GM18520 (cell line): ENCODE measurements at regions not wholly inside any gene's neighbourhood (a gene's known extent, or its start where the extent isn't known, plus 50 kb on each side); places are given as distances from the start of the nearest gene placed in this dataset.
"Not testable (repeated sequence)": the region's sequence is repeated elsewhere in the genome, so short reads cannot be mapped to it uniquely, and the experiment has no call there.

Experiments used
- ATAC-seq: cut with Tn5 transposase; IDR thresholded peaks from one replicate; pipeline ENCODE4 v1.9.1; 2021; ENCODE audit not compliant: unreplicated experiment

GRCh38 chr11:23903044-23903704 lies 593.7 kb upstream of the LUZP2 start:
- no peak for ATAC-seq

GRCh38 chr11:23919455-23919854 lies 577.4 kb upstream of the LUZP2 start:
- no peak for ATAC-seq

- ATAC-seq, result no peak
Observed at GRCh38 chr11:23923357-23923756, 573.5 kb upstream of the LUZP2 start.

GRCh38 chr11:23924226-23924625 lies 572.6 kb upstream of the LUZP2 start:
- no peak for ATAC-seq

- ATAC-seq, result no peak
Observed at GRCh38 chr11:23931443-23931842, 565.4 kb upstream of the LUZP2 start.

GRCh38 chr11:23932485-23932898 lies 564.4 kb upstream of the LUZP2 start:
- ATAC-seq, result no peak

- no peak for ATAC-seq
Observed at GRCh38 chr11:23933721-23934120, 563.1 kb upstream of the LUZP2 start.

- not testable (repeated sequence) for ATAC-seq
Observed at GRCh38 chr11:23934671-23935270, 562.1 kb upstream of the LUZP2 start.

GRCh38 chr11:23942117-23942815 lies 554.6 kb upstream of the LUZP2 start:
- ATAC-seq, result not testable (repeated sequence)

- ATAC-seq, result no peak
Observed at GRCh38 chr11:23944923-23945322, 551.9 kb upstream of the LUZP2 start.

GRCh38 chr11:23947883-23948282 lies 549.0 kb upstream of the LUZP2 start:
- no peak for ATAC-seq

- no peak for ATAC-seq
Observed at GRCh38 chr11:23948851-23949250, 548.0 kb upstream of the LUZP2 start.

GRCh38 chr11:23953951-23954710 lies 542.7 kb upstream of the LUZP2 start:
- ATAC-seq, result no peak

GRCh38 chr11:23954730-23955129 lies 542.1 kb upstream of the LUZP2 start:
- no peak for ATAC-seq

GRCh38 chr11:23956586-23956985 lies 540.3 kb upstream of the LUZP2 start:
- no peak for ATAC-seq

GRCh38 chr11:23957314-23957713 lies 539.5 kb upstream of the LUZP2 start:
- no peak for ATAC-seq

- no peak for ATAC-seq
Observed at GRCh38 chr11:23959462-23959861, 537.4 kb upstream of the LUZP2 start.

- no peak for ATAC-seq
Observed at GRCh38 chr11:23961503-23962338, 535.1 kb upstream of the LUZP2 start.

- ATAC-seq, result no peak
Observed at GRCh38 chr11:23973244-23973643, 523.6 kb upstream of the LUZP2 start.

- ATAC-seq, result no peak
Observed at GRCh38 chr11:23974051-23974450, 522.8 kb upstream of the LUZP2 start.

GRCh38 chr11:23974601-23975000 lies 522.3 kb upstream of the LUZP2 start:
- no peak for ATAC-seq
